Vagina (tissue), 2 donors: ENCODE measurements at regions not wholly inside any gene's neighbourhood (a gene's known extent, or its start where the extent isn't known, plus 50 kb on each side); places are given as distances from the start of the nearest gene placed in this dataset.

Experiments
- POLR2A ChIP-seq, 2 donors: fragments of 450-650 bp; IDR thresholded peaks; one replicate each; pipeline ENCODE4 v1.6.1; 2017; ENCODE audit warnings: antibody characterized with exemption in 2 of 2, mild to moderate bottlenecking in 2 of 2, moderate library complexity in 2 of 2
- TF ChIP-seq, protein P1 (sequence below), 3 experiments: fragments of 450-650 bp in 2 of 3; fragments of 200-600 bp in 1 of 3; sonication (generic) in 1 of 3; IDR thresholded peaks; one replicate each; pipeline ENCODE4 v1.5.1; 2017 to 2019; ENCODE audit warnings: antibody characterized with exemption in 3 of 3, mild to moderate bottlenecking in 2 of 3, moderate library complexity in 2 of 3

DNA sequence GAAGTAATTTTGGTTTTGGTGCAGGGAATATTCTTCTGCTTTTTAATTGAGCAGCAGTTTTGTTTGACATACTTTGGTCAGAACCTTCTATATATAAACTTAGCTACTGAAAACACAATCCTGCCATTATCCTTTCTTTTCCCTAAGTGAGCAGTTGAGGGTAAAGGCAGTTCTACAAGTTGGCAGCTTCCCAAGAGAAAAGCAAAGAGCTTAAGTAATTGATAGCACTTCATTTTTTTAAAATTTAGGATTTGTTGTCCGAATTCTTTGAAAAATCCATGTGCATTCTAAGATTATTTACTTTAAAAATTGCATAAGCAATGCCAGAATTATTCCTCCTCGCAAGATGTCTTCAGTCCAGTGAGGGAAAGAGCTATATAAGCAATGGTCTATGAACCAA lies 1394.1 kb downstream of the FAM181B start:
- TF ChIP-seq, protein P1, sequence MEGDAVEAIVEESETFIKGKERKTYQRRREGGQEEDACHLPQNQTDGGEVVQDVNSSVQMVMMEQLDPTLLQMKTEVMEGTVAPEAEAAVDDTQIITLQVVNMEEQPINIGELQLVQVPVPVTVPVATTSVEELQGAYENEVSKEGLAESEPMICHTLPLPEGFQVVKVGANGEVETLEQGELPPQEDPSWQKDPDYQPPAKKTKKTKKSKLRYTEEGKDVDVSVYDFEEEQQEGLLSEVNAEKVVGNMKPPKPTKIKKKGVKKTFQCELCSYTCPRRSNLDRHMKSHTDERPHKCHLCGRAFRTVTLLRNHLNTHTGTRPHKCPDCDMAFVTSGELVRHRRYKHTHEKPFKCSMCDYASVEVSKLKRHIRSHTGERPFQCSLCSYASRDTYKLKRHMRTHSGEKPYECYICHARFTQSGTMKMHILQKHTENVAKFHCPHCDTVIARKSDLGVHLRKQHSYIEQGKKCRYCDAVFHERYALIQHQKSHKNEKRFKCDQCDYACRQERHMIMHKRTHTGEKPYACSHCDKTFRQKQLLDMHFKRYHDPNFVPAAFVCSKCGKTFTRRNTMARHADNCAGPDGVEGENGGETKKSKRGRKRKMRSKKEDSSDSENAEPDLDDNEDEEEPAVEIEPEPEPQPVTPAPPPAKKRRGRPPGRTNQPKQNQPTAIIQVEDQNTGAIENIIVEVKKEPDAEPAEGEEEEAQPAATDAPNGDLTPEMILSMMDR (IDR thresholded peaks at IDR 0.05) = no peak
- TF ChIP-seq POLR2A (IDR thresholded peaks at IDR 0.05) = no peak
